Ovary (tissue), 3 donors: ENCODE measurements at regions not wholly inside any gene's neighbourhood (a gene's known extent, or its start where the extent isn't known, plus 50 kb on each side); places are given as distances from the start of the nearest gene placed in this dataset.

Source experiments
- POLR2A ChIP-seq: fragments of 450-650 bp; IDR thresholded peaks from one replicate; pipeline ENCODE4 v1.6.1; 2017; ENCODE audit warnings: antibody characterized with exemption, mild to moderate bottlenecking, moderate library complexity
- TF ChIP-seq, protein P1 (sequence below), 3 donors: fragments of 450-650 bp in 2 of 3; fragments of 200-600 bp in 1 of 3; IDR thresholded peaks; one replicate each; pipeline versions ENCODE4 v1.5.1 to v1.8.0; 2016 to 2022; ENCODE audit warnings: antibody characterized with exemption in 3 of 3, mild to moderate bottlenecking in 1 of 3
- donor health status: DM: no; HTN: no; CAD: no.

DNA sequence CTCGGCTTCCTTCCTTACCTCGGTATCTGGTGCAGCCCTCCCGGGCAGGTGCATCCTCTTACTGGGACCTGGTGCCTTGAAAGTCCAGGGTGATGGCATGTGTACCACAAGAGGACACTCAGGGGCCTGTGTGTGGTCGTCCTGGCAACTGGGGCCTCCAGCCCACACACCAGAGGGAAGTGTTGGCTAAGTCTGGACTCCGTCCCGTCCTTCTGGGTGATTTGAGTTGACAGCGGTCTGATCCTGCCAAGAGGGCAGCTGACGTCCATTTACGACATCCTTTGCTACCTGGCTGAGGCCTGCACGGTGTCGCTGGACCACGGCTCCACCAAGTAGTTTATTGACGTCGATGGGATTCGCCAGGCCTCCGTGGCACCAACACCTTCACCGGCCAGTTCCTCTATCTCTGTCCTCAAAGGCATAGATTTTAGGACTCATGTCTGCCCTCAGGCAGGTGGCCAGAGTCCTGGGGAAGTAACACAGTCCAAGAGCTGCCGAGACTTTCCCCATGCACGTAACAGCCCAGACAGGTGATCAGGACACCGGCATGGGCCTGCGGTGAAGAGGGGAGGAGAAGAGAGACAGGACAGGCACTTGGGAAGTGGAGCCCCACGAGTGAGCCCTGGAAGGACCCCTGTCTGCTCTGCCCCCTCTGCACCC, 186.0 kb upstream of the HDAC4 start:
- TF ChIP-seq, protein P1, sequence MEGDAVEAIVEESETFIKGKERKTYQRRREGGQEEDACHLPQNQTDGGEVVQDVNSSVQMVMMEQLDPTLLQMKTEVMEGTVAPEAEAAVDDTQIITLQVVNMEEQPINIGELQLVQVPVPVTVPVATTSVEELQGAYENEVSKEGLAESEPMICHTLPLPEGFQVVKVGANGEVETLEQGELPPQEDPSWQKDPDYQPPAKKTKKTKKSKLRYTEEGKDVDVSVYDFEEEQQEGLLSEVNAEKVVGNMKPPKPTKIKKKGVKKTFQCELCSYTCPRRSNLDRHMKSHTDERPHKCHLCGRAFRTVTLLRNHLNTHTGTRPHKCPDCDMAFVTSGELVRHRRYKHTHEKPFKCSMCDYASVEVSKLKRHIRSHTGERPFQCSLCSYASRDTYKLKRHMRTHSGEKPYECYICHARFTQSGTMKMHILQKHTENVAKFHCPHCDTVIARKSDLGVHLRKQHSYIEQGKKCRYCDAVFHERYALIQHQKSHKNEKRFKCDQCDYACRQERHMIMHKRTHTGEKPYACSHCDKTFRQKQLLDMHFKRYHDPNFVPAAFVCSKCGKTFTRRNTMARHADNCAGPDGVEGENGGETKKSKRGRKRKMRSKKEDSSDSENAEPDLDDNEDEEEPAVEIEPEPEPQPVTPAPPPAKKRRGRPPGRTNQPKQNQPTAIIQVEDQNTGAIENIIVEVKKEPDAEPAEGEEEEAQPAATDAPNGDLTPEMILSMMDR (IDR thresholded peaks at IDR 0.05), result no peak
- TF ChIP-seq POLR2A, result no peak
